CD4-positive, alpha-beta T cell (primary cell): ENCODE measurements at regions not wholly inside any gene's neighbourhood (a gene's known extent, or its start where the extent isn't known, plus 50 kb on each side); places are given as distances from the start of the nearest gene placed in this dataset.

Source experiments
- ATAC-seq: fragments of 200-7000 bp; cut with Tn5 transposase; one replicate; pipeline ENCODE4 v1.10.0; 2022; ENCODE audit warnings: mild to moderate bottlenecking; ENCODE audit not compliant: poor library complexity
- CTCF ChIA-PET: fragments of 350-600 bp; sonication (Branson Sonifier 250); formaldehyde crosslinking; loops from one replicate; lab custom pipeline; 2021; ENCODE audit warnings: antibody characterized with exemption, inconsistent platforms; lab: Charles Lee
- POLR2A ChIA-PET: fragments of 350-600 bp; sonication (Branson Sonifier 250); formaldehyde crosslinking; loops from one replicate; lab custom pipeline; 2021; ENCODE audit warnings: antibody characterized with exemption, inconsistent platforms; lab: Charles Lee
- DNase-seq, 14 experiments: peaks; one replicate each; pipeline ENCODE4 v3.0.0-alpha.2; 2013 to 2020; ENCODE audit warnings: mixed read lengths in 2 of 14
- H3K27ac ChIP-seq, 2 donors: one replicate each; pipeline versions ENCODE4 v1.5.1 to v1.7.0; 2013; ENCODE audit warnings: low read length in 2 of 2, low read depth in 1 of 2, mild to moderate bottlenecking in 1 of 2
- H3K27me3 ChIP-seq, 2 experiments: 1 replicate in 1 of 2; 2 replicates in 1 of 2; pipeline versions ENCODE4 v1.6.1 to v1.7.0; 2013; ENCODE audit warnings: low read length in 2 of 2, control low read depth in 1 of 2, mild to moderate bottlenecking in 1 of 2, moderate library complexity in 1 of 2; ENCODE audit not compliant: insufficient read depth in 2 of 2, control insufficient read depth in 1 of 2
- H3K36me3 ChIP-seq: one replicate; pipeline ENCODE4 v1.6.1; 2013; ENCODE audit warnings: low read length, control low read depth; ENCODE audit not compliant: insufficient read depth
- H3K4me1 ChIP-seq: one replicate; pipeline ENCODE4 v1.6.1; 2013; ENCODE audit warnings: low read length, control low read depth; ENCODE audit not compliant: insufficient read depth
- H3K4me3 ChIP-seq: one replicate; pipeline ENCODE4 v1.5.1; 2013; ENCODE audit warnings: mild to moderate bottlenecking, low read length, moderate library complexity
- H3K9me3 ChIP-seq, 2 experiments: 1 replicate in 1 of 2; 2 replicates in 1 of 2; pipeline versions ENCODE4 v1.6.1 to v1.7.0; 2013; ENCODE audit warnings: low read length in 2 of 2, mild to moderate bottlenecking in 2 of 2, control low read depth in 1 of 2, moderate library complexity in 1 of 2; ENCODE audit not compliant: control insufficient read depth in 1 of 2, insufficient read depth in 1 of 2
- H3K27ac Mint-ChIP-seq: one replicate; pipeline ENCODE4 v1.8.0; 2020; ENCODE audit warnings: mixed read lengths
- H3K27me3 Mint-ChIP-seq: one replicate; pipeline ENCODE4 v1.8.0; 2021; ENCODE audit warnings: mixed read lengths
- H3K36me3 Mint-ChIP-seq: one replicate; pipeline ENCODE4 v1.8.0; 2021; ENCODE audit warnings: low read depth, mixed read lengths
- H3K4me1 Mint-ChIP-seq: one replicate; pipeline ENCODE4 v1.8.0; 2021; ENCODE audit warnings: low read depth, mixed read lengths
- H3K4me3 Mint-ChIP-seq: one replicate; pipeline ENCODE4 v1.8.0; 2020; ENCODE audit warnings: mild to moderate bottlenecking, mixed read lengths
- H3K9me3 Mint-ChIP-seq: one replicate; pipeline ENCODE4 v1.8.0; 2020; ENCODE audit warnings: mixed read lengths
- intact Hi-C, 2 experiments: fragments of 100-400 bp; cut with DNase I in 1 of 2; cut with micrococcal nuclease in 1 of 2; formaldehyde crosslinking; loops; one replicate each; pipeline versions ENCODE4 v1.15.1 to v1.9.0; 2023 to 2025; cut with DNase I, micrococcal nuclease
- TF ChIP-seq, protein P1 (sequence below): fragments of 200-600 bp; IDR thresholded peaks from one replicate; pipeline ENCODE4 v1.8.0; 2022; ENCODE audit warnings: antibody characterized with exemption, mild to moderate bottlenecking

DNA sequence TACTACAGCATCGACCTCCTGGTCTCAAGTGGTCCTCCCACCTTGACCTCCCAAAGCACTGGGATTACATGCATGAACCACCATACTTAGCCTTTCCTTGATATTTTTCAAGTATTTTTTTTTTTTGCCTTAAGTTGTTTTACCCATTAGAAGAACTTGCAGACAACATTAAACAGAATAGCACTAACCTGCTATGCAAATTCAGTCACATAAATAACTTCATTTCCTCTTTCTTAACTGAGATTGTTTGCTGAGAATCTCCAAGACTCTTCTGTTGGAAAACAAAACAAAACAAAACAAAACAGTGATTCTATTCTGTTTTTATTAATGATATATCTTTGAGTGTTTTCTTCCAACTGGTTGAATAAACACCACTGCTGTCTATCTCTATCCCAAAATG, 115.9 kb upstream of the IFNG-AS1 start:
- Mint-ChIP-seq H3K27me3 (no peaks in the 10 kb centered on the region), H3K36me3 (no peaks in the 10 kb centered on the region), H3K9me3 (no peaks in the 10 kb centered on the region), H3K4me3 (no peak overlapping the region), H3K27ac (no peak overlapping the region), H3K4me1 (no peaks in the 10 kb centered on the region)
- Histone ChIP-seq H3K9me3 (peaks cover 0 to 6% of the 10 kb centered on the region in 2 experiments), H3K27me3 (no peaks in the 10 kb centered on the region), H3K4me3 (no peak overlapping the region), H3K36me3 (no peaks in the 10 kb centered on the region), H3K27ac (no peak overlapping the region), H3K4me1 (peaks cover 7% of the 10 kb centered on the region)
- intact Hi-C loops = no loop called here
- ChIA-PET POLR2A (no interaction called here), CTCF (no interaction called here)
- TF ChIP-seq, protein P1, sequence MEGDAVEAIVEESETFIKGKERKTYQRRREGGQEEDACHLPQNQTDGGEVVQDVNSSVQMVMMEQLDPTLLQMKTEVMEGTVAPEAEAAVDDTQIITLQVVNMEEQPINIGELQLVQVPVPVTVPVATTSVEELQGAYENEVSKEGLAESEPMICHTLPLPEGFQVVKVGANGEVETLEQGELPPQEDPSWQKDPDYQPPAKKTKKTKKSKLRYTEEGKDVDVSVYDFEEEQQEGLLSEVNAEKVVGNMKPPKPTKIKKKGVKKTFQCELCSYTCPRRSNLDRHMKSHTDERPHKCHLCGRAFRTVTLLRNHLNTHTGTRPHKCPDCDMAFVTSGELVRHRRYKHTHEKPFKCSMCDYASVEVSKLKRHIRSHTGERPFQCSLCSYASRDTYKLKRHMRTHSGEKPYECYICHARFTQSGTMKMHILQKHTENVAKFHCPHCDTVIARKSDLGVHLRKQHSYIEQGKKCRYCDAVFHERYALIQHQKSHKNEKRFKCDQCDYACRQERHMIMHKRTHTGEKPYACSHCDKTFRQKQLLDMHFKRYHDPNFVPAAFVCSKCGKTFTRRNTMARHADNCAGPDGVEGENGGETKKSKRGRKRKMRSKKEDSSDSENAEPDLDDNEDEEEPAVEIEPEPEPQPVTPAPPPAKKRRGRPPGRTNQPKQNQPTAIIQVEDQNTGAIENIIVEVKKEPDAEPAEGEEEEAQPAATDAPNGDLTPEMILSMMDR = no peak
- ATAC-seq = no peak
- no peak for DNase-seq

DNA sequence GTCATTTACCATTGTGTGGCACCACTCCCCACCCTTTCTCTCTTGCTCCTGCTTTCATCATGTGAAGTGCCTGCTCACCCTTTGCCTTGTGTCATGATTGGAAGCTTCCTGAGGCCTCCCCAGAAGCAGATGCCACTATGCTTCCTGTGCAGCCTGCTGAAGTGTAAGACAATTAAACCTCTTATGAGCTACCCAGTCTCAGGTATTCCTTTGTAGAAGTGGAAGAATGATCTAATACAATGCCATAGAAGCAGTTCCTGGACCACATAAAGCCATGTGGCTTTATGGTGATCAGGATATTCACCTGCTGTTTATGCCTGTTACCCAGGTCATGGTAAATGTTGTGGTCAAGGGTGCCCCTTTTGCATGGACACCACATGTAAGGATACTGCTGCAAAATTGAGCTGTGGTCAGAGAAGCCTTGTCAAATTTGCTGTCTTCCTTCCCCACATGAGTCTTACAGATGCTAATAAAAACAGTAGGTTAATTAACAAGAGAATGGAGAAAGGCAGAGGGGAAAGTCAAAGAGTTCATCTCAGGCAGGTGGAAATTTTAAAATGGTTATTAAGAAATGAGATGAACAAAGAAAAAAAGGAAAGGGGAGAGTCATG, 112.8 kb upstream of the IFNG-AS1 start:
- Histone ChIP-seq H3K9me3 (peaks cover 0 to 3% of the 10 kb centered on the region in 2 experiments), H3K27ac (no peak overlapping the region), H3K36me3 (no peaks in the 10 kb centered on the region), H3K4me1 (no peaks in the 10 kb centered on the region), H3K27me3 (no peaks in the 10 kb centered on the region), H3K4me3 (no peak overlapping the region)
- ChIA-PET CTCF (no interaction called here), POLR2A (no interaction called here)
- Mint-ChIP-seq H3K36me3 (no peaks in the 10 kb centered on the region), H3K9me3 (no peaks in the 10 kb centered on the region), H3K27ac (no peak overlapping the region), H3K4me1 (no peaks in the 10 kb centered on the region), H3K27me3 (no peaks in the 10 kb centered on the region), H3K4me3 (no peak overlapping the region)
- DNase-seq (no peak), ATAC-seq (no peak)
- intact Hi-C loops = no loop called here
- TF ChIP-seq, protein P1 = no peak

DNA sequence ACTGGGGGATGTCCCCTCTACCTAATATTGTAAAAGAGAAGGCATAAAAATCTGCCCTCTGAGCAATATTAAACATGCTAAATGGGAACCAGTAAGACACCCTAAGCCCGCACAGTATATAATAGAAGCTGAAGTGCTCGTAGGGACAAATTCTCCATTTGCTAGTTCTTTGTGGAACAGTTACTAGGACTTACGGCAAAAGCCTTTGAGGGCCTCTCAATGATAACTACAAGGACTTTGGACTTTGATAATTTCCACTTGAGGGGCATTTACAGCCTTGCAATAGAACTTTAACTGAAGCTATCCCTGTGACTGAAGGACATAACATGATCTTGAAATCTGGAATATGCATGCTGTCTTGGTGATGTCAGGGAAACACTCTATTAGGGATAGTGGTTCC, 111.5 kb upstream of the IFNG-AS1 start:
- no peak overlapping the region for H3K27ac ChIP-seq
- Mint-ChIP-seq H3K4me3 (no peak overlapping the region), H3K27ac (no peak overlapping the region), H3K27me3 (no peaks in the 10 kb centered on the region), H3K36me3 (no peaks in the 10 kb centered on the region), H3K4me1 (no peaks in the 10 kb centered on the region), H3K9me3 (no peaks in the 10 kb centered on the region)
- POLR2A ChIA-PET = no interaction called here
- no peak for ATAC-seq
- no peaks in the 10 kb centered on the region for H3K4me1 ChIP-seq
- H3K27me3 ChIP-seq = no peaks in the 10 kb centered on the region
- no peak overlapping the region for H3K4me3 ChIP-seq
- H3K9me3 ChIP-seq = peaks cover 0 to 3% of the 10 kb centered on the region in 2 experiments
- no peaks in the 10 kb centered on the region for H3K36me3 ChIP-seq
- intact Hi-C loops = no loop called here
- CTCF ChIA-PET = no interaction called here
- TF ChIP-seq, protein P1 = no peak
- no peak for DNase-seq
